ENCODE measurements at regions not wholly inside any gene's neighbourhood (a gene's known extent, or its start where the extent isn't known, plus 50 kb on each side); places are given as distances from the start of the nearest gene placed in this dataset.
"Not testable (repeated sequence)": the region's sequence is repeated elsewhere in the genome, so short reads cannot be mapped to it uniquely, and the experiment has no call there.

DNA sequence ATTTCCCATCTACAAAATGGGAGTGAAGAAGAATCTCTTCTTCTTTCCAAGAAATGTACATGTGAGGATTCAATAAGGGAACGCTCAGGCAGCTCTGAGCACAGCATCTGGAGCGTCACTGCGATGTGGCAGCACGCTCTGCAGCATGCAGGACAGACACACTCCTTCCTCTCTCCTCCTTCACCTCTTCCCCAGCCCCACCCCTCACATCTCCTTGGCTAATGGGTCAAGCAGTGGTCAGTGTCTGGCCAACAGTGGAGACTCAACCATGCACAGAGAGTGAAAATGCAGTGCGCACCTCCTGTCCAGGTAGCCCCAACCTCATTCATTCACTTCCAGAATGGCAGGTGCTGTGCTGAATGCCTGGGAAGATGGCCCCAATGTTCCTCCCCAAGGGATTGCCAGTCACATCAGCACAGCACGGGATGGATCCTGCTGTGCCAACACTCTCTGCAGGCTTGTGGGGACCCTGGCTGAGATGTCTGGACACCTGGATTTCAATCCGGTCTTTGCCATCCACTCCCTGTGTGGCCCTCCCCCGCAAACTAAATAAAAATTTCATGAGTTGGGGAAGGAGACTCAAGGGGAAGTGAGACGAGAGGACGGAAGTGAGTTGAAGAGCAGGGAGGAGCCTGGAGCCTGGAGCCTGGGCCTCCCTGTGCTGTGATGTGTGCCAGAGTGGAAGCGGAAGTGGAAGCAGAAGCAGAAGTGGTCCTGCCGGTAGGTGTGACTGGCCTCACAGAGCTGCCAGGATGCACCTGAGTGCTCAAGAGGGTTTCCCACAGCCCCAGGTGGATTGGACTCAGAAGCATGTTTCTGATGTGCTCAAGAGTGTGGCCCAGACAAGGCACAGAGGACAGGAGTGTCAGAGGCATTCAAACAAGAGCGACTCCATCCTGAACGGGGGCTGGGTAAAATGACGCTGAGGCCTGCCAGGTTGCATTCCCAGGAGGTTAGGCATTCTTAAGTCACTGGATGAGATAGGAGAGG is 163.9 kb downstream of the SMAD6 start:
- Histone ChIP-seq H3K27me3 (no peaks in the 10 kb centered on the region), H3K9me3 (no peaks in the 10 kb centered on the region), H3K4me1 (no peaks in the 10 kb centered on the region), H3K4me3 (ENCODE audit: low read depth, low read length) (no peak overlapping the region), H3K36me3 (no peaks in the 10 kb centered on the region)
- TF ChIP-seq, protein P1, sequence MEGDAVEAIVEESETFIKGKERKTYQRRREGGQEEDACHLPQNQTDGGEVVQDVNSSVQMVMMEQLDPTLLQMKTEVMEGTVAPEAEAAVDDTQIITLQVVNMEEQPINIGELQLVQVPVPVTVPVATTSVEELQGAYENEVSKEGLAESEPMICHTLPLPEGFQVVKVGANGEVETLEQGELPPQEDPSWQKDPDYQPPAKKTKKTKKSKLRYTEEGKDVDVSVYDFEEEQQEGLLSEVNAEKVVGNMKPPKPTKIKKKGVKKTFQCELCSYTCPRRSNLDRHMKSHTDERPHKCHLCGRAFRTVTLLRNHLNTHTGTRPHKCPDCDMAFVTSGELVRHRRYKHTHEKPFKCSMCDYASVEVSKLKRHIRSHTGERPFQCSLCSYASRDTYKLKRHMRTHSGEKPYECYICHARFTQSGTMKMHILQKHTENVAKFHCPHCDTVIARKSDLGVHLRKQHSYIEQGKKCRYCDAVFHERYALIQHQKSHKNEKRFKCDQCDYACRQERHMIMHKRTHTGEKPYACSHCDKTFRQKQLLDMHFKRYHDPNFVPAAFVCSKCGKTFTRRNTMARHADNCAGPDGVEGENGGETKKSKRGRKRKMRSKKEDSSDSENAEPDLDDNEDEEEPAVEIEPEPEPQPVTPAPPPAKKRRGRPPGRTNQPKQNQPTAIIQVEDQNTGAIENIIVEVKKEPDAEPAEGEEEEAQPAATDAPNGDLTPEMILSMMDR (IDR thresholded peaks at IDR 0.05; ENCODE audit: low read depth, low read length): no peak
- DNase-seq: no peak

DNA sequence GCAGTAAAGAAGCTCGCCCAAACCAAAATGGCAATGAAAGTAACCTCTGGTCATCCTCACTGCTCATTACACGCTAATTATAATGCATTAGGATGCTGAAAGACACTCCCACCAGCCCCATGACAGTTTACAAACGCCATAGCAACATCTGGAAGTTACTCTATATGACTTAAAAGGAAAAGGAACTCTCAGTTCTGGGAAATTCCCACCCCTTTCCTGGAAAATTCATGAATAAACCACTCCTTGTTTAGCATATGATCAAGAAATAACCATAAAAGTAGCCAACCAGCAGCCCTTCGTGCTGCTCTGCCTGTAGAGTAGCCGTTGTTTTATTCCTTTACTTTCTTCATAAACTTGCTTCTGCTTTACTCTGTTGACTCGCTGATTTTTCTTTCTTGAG is 164.6 kb downstream of the SMAD6 start:
- DNase-seq: no peak
- TF ChIP-seq, protein P1 (IDR thresholded peaks at IDR 0.05; ENCODE audit: low read depth, low read length): no peak
- H3K9me3 ChIP-seq: no peaks in the 10 kb centered on the region
- H3K4me3 ChIP-seq (ENCODE audit: low read depth, low read length): no peak overlapping the region
- no peaks in the 10 kb centered on the region for H3K4me1 ChIP-seq
- H3K27me3 ChIP-seq: no peaks in the 10 kb centered on the region
- H3K36me3 ChIP-seq: no peaks in the 10 kb centered on the region

DNA sequence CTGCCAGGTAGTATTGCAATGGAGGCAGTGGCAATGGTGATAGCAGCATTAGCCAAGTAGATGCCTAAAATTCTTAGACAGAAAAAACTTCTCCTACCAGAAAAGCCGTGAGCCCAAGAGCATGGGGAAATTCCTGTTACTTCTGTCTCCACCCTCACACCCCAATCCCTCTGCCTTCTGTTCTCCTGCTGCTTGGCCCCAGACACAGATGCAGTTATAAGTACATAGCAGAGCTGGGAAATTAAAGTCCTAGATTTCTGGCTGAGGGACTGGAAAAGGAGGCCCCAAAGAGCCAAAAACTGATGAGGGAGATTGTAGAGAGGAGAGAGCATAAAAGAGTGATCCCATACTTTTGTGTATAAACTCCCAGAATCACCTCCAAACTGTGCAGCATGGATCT is 166.9 kb downstream of the SMAD6 start:
- TF ChIP-seq, protein P1 (IDR thresholded peaks at IDR 0.05; ENCODE audit: low read depth, low read length): no peak
- Histone ChIP-seq H3K9me3 (no peaks in the 10 kb centered on the region), H3K4me1 (no peaks in the 10 kb centered on the region), H3K36me3 (no peaks in the 10 kb centered on the region), H3K27me3 (no peaks in the 10 kb centered on the region), H3K4me3 (ENCODE audit: low read depth, low read length) (no peak overlapping the region)
- DNase-seq: no peak

DNA sequence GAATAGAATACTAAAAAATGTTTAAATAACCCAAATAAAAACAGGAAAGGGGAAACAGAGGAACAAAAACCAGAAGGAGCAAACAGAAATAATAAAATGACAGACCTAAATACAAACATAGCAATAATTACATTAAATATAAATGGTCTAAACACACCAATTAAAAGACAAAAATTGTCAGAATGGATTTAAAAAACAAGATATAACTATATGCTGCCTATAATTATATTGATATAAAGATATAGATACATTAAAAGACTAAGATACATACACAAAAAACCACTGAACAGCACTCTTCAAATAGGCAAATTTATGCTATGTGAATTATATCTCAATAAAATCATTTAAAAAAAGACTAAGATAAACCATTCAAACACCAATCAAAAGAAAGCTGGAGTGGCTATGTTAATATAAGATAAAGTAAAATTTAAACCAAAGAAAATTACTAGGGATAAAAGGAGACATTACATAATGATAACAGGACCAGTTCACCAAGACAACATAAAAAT is 168.9 kb downstream of the SMAD6 start:
- no peaks in the 10 kb centered on the region for H3K27me3 ChIP-seq
- no peak for DNase-seq
- TF ChIP-seq, protein P1 (IDR thresholded peaks at IDR 0.05; ENCODE audit: low read depth, low read length): no peak
- H3K9me3 ChIP-seq: no peaks in the 10 kb centered on the region
- H3K4me3 ChIP-seq (ENCODE audit: low read depth, low read length): no peak overlapping the region
- no peaks in the 10 kb centered on the region for H3K4me1 ChIP-seq
- H3K36me3 ChIP-seq: no peaks in the 10 kb centered on the region

DNA sequence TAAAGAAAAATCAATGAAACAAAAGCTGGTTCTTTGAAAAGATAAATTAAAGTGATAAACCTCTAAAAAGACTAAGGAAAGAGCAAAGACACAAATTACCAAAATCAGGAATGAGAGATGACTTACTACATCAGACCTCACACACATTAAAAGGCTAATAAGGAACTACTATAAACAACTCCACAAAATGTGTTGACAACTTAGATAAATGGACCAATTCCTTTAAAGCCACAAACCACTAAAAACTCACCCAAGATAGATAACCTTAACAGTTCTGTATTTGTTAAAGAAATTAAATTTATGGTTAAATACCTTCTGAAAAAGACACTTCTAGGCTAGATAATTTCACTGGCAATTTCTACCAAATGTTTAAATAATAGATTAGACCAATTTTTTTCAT is 170.4 kb downstream of the SMAD6 start:
- Histone ChIP-seq H3K4me3 (ENCODE audit: low read depth, low read length) (no peak overlapping the region), H3K27me3 (no peaks in the 10 kb centered on the region), H3K36me3 (no peaks in the 10 kb centered on the region), H3K9me3 (no peaks in the 10 kb centered on the region), H3K4me1 (no peaks in the 10 kb centered on the region)
- TF ChIP-seq, protein P1 (IDR thresholded peaks at IDR 0.05; ENCODE audit: low read depth, low read length): no peak
- DNase-seq: no peak

DNA sequence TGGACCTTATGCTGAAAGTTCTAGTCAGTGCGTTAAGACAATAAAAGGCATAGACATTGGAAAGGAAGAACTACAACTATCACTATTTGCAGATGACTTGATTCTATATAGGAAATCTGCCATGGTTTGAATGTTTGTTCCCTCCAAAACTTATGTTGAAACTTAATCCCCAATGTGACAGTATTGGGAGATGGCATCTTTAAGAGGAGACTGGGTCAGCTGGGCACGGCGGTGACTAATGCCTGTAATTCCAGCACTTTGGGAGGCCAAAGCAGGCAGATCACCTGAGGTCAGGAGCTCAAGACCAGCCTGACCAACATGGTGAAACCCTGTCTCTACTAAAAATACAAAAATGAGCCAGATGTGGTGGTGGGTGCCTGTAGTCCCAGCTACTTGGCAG is 171.3 kb downstream of the SMAD6 start:
- not testable (repeated sequence) for H3K36me3 ChIP-seq; H3K9me3 ChIP-seq; H3K27me3 ChIP-seq; H3K4me3 ChIP-seq (ENCODE audit: low read depth, low read length); DNase-seq; H3K4me1 ChIP-seq

Measured in BE2C (cell line).